DOHH2 (cell line): ENCODE measurements at regions not wholly inside any gene's neighbourhood (a gene's known extent, or its start where the extent isn't known, plus 50 kb on each side); places are given as distances from the start of the nearest gene placed in this dataset.
"Not testable (repeated sequence)": the region's sequence is repeated elsewhere in the genome, so short reads cannot be mapped to it uniquely, and the experiment has no call there.

Experiments
- EZH2phosphoT487 ChIP-seq: fragments of 200-600 bp; sonication (generic); IDR thresholded peaks from 2 replicates; pipeline ENCODE4 v1.6.1; 2017; ENCODE audit warnings: borderline replicate concordance, mild to moderate bottlenecking, antibody characterized with exemption, low read length, moderate library complexity, mixed read lengths
- TF ChIP-seq, protein P1 (sequence below): fragments of 200-600 bp; sonication (generic); IDR thresholded peaks from one replicate; pipeline ENCODE4 v1.5.1; 2014; ENCODE audit warnings: antibody characterized with exemption, mild to moderate bottlenecking, low read depth, low read length; ENCODE audit not compliant: poor library complexity, severe bottlenecking

DNA sequence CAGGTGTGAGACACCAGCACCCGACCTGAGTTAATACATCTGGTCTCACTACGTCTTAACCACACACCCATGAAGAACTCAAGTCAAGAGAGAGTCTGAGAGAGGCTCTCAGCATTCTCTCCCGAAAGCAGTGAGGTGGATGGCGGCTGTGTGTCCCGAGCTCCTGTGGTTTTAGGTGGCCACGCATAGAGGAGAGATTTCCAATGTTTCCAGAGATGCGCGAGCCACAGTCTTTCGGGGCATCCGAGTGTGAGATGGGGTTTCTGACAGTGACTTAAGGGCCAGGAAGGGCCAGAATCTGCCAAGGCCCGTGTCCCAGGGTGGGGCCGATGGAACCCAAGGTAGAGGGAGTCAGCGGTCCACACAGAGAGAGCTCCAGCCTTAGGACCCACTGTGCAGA is 97.5 kb upstream of the ANKRD30BL start:
- TF ChIP-seq, protein P1, sequence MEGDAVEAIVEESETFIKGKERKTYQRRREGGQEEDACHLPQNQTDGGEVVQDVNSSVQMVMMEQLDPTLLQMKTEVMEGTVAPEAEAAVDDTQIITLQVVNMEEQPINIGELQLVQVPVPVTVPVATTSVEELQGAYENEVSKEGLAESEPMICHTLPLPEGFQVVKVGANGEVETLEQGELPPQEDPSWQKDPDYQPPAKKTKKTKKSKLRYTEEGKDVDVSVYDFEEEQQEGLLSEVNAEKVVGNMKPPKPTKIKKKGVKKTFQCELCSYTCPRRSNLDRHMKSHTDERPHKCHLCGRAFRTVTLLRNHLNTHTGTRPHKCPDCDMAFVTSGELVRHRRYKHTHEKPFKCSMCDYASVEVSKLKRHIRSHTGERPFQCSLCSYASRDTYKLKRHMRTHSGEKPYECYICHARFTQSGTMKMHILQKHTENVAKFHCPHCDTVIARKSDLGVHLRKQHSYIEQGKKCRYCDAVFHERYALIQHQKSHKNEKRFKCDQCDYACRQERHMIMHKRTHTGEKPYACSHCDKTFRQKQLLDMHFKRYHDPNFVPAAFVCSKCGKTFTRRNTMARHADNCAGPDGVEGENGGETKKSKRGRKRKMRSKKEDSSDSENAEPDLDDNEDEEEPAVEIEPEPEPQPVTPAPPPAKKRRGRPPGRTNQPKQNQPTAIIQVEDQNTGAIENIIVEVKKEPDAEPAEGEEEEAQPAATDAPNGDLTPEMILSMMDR: not testable (repeated sequence)
- not testable (repeated sequence) for TF ChIP-seq EZH2phosphoT487
